ENCODE measurements at regions not wholly inside any gene's neighbourhood (a gene's known extent, or its start where the extent isn't known, plus 50 kb on each side); places are given as distances from the start of the nearest gene placed in this dataset.

- TF ChIP-seq, protein P1, sequence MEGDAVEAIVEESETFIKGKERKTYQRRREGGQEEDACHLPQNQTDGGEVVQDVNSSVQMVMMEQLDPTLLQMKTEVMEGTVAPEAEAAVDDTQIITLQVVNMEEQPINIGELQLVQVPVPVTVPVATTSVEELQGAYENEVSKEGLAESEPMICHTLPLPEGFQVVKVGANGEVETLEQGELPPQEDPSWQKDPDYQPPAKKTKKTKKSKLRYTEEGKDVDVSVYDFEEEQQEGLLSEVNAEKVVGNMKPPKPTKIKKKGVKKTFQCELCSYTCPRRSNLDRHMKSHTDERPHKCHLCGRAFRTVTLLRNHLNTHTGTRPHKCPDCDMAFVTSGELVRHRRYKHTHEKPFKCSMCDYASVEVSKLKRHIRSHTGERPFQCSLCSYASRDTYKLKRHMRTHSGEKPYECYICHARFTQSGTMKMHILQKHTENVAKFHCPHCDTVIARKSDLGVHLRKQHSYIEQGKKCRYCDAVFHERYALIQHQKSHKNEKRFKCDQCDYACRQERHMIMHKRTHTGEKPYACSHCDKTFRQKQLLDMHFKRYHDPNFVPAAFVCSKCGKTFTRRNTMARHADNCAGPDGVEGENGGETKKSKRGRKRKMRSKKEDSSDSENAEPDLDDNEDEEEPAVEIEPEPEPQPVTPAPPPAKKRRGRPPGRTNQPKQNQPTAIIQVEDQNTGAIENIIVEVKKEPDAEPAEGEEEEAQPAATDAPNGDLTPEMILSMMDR (IDR thresholded peaks at IDR 0.05): no peak
- no peak for TF ChIP-seq ZFX (IDR thresholded peaks at IDR 0.05; ENCODE audit: borderline replicate concordance)
Observed at GRCh38 chr13:44004878-44005277, 125.2 kb downstream of the LACC1 start.

Data from 22Rv1 (cell line).